Gastroesophageal sphincter (tissue), 4 donors: ENCODE measurements at regions not wholly inside any gene's neighbourhood (a gene's known extent, or its start where the extent isn't known, plus 50 kb on each side); places are given as distances from the start of the nearest gene placed in this dataset.
"Not testable (repeated sequence)": the region's sequence is repeated elsewhere in the genome, so short reads cannot be mapped to it uniquely, and the experiment has no call there.

Source experiments
- ATAC-seq: fragments of 150-250 bp; one replicate; pipeline ENCODE4 v1.9.1; 2016; ENCODE audit warnings: mild to moderate bottlenecking, moderate library complexity
- H3K27ac ChIP-seq, 4 donors: fragments of 200-600 bp; sonication (generic) in 3 of 4; 1 replicate in 3 of 4; 2 replicates in 1 of 4; pipeline ENCODE4 v1.5.1; 2016 to 2019
- H3K27me3 ChIP-seq: fragments of 200-600 bp; sonication (generic); one replicate; pipeline ENCODE4 v1.5.1; 2019
- H3K36me3 ChIP-seq, 2 donors: fragments of 200-600 bp; sonication (generic); one replicate each; pipeline ENCODE4 v1.5.1; 2019; ENCODE audit warnings: control low read depth in 1 of 2
- H3K4me1 ChIP-seq, 3 donors: fragments of 200-600 bp; sonication (generic); 1 replicate in 2 of 3; 2 replicates in 1 of 3; pipeline ENCODE4 v1.5.1; 2016 to 2019; ENCODE audit warnings: control low read depth in 2 of 3
- H3K4me3 ChIP-seq, 2 donors: fragments of 200-600 bp; sonication (generic); one replicate each; pipeline ENCODE4 v1.5.1; 2019; ENCODE audit warnings: mild to moderate bottlenecking in 1 of 2, moderate library complexity in 1 of 2
- H3K9me3 ChIP-seq, 3 donors: fragments of 200-600 bp; sonication (generic); one replicate each; pipeline ENCODE4 v1.5.1; 2017 to 2019; ENCODE audit warnings: control low read depth in 2 of 3
- EP300 ChIP-seq: sonication (generic); formaldehyde crosslinking; IDR thresholded peaks from one replicate; pipeline ENCODE4 v1.6.1; 2017; ENCODE audit warnings: antibody characterized with exemption, mild to moderate bottlenecking
- POLR2A ChIP-seq, 2 donors: fragments of 450-650 bp; IDR thresholded peaks; one replicate each; pipeline ENCODE4 v1.6.1; 2017; ENCODE audit warnings: antibody characterized with exemption in 2 of 2, mild to moderate bottlenecking in 2 of 2, moderate library complexity in 1 of 2
- POLR2AphosphoS5 ChIP-seq: sonication (generic); formaldehyde crosslinking; IDR thresholded peaks from one replicate; pipeline ENCODE4 v1.6.1; 2017; ENCODE audit warnings: antibody characterized with exemption
- WGBS, 2 donors: methylation state at CpG; one replicate each; pipeline ENCODE4 v1.1.5; 2018; ENCODE audit warnings: low coverage in 1 of 2; 5-methylcytosine and 5-hydroxymethylcytosine counted together
- TF ChIP-seq, protein P1 (sequence below), 4 experiments: fragments of 200-600 bp in 2 of 4; fragments of 450-650 bp in 2 of 4; sonication (generic) in 1 of 4; IDR thresholded peaks; one replicate each; pipeline ENCODE4 v1.5.1; 2017 to 2019; ENCODE audit warnings: antibody characterized with exemption in 4 of 4, mild to moderate bottlenecking in 2 of 4, moderate library complexity in 2 of 4

DNA sequence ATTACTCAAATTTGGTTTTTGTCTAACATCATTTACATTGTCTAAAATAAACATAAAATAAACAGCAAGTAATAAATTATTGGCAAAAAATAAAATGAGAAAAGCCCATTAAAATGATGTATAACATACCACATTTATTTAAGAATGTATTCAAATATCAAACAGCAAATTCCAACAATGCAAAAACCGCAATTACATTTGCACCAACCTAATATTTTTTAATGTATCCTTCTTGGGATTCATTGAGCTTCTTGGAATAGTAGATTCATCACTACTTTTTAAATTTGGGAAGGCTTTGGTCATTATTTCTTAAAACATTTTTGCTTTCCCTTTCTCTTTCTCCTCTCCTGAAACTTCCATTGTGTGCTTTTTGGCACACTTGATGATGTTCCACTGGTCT lies 400.2 kb downstream of the MAGEE1 start:
- TF ChIP-seq, protein P1, sequence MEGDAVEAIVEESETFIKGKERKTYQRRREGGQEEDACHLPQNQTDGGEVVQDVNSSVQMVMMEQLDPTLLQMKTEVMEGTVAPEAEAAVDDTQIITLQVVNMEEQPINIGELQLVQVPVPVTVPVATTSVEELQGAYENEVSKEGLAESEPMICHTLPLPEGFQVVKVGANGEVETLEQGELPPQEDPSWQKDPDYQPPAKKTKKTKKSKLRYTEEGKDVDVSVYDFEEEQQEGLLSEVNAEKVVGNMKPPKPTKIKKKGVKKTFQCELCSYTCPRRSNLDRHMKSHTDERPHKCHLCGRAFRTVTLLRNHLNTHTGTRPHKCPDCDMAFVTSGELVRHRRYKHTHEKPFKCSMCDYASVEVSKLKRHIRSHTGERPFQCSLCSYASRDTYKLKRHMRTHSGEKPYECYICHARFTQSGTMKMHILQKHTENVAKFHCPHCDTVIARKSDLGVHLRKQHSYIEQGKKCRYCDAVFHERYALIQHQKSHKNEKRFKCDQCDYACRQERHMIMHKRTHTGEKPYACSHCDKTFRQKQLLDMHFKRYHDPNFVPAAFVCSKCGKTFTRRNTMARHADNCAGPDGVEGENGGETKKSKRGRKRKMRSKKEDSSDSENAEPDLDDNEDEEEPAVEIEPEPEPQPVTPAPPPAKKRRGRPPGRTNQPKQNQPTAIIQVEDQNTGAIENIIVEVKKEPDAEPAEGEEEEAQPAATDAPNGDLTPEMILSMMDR (IDR thresholded peaks at IDR 0.05) = no peak
- TF ChIP-seq POLR2A (IDR thresholded peaks at IDR 0.05) = no peak
- no peak for TF ChIP-seq POLR2AphosphoS5
- no peak for TF ChIP-seq EP300
- WGBS, 2 donors = 43 to 77% methylated on average over 1 of the region's 1 CpG
- ATAC-seq = no peak
- Histone ChIP-seq H3K36me3 (no peaks in the 10 kb centered on the region), H3K9me3 (no peaks in the 10 kb centered on the region), H3K4me3 (no peak overlapping the region), H3K27ac (no peak overlapping the region), H3K4me1 (no peaks in the 10 kb centered on the region), H3K27me3 (no peaks in the 10 kb centered on the region)

DNA sequence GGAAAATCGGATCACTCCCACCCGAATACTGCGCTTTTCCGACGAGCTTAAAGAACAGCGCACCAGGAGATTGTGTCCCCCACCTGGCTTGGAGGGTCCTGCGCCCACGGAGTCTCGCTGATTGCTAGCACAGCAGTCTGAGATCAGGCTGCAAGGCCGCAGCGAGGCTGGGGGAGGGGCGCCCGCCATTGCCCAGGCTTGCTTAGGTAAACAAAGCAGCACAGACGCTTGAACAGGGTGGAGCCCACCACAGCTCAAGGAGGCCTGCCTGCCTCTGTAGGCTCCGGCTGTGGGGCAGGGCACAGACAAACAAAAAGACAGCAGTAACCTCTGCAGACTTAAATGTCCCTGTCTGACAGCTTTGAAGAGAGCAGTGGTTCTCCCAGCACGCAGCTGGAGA lies 413.4 kb downstream of the MAGEE1 start:
- H3K4me3 ChIP-seq, H3K27ac ChIP-seq, H3K9me3 ChIP-seq, ATAC-seq, H3K36me3 ChIP-seq, H3K27me3 ChIP-seq, H3K4me1 ChIP-seq: not testable (repeated sequence)
- 80% methylated on average over 1 of the region's 16 CpGs; no CpG with 5 or more reads in 1 of the 2 donors for WGBS, 2 donors

DNA sequence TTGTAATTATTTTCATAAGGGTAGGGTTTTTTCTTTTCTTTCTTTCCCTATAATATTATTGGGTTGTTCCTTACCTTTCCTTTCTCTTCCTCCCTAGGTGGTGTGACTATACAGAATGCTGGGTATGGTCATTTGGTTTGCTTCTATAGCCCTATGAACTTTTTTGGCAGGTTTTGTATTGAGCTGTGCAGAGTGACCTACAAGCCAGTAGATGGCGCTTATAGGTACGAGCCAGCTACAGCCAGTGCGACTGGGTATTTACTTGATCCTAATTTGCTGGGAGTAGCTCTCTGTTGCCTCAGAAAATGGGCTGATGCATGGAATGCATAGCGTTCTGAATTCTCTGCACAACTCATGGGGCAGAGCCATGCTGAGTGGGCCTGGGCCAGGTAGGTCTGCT lies 423.3 kb downstream of the MAGEE1 start:
- Histone ChIP-seq H3K27me3 (no peaks in the 10 kb centered on the region), H3K4me3 (no peak overlapping the region), H3K4me1 (no peaks in the 10 kb centered on the region), H3K36me3 (no peaks in the 10 kb centered on the region), H3K27ac (no peak overlapping the region), H3K9me3 (peaks cover 0 to 8% (median 0%) of the 10 kb centered on the region in 3 donors)
- WGBS, 2 donors = no CpG with 5 or more reads among the region's 4 CpGs
- TF ChIP-seq, protein P1 (IDR thresholded peaks at IDR 0.05) = no peak
- no peak for TF ChIP-seq POLR2AphosphoS5
- TF ChIP-seq EP300 = no peak
- TF ChIP-seq POLR2A (IDR thresholded peaks at IDR 0.05) = no peak
- ATAC-seq = no peak

DNA sequence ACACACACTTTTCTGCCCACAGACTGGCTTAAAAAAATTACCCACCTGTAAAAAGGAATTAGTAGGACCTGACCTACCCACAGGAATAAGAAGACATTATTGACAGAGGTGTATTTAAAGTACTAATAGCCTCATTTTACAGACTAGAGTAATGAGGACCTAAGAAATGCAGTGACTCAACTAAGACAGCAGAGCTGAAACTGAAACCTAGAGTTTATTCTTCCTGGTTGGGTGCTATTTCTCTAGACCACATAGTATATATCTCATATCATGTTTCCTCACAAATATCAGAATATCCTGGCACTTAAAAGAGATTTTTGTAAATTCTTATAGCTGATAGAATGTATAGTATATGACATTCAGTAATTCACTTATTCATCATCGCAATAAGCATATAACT lies 435.0 kb downstream of the MAGEE1 start:
- H3K4me1 ChIP-seq = no peaks in the 10 kb centered on the region
- H3K36me3 ChIP-seq = no peaks in the 10 kb centered on the region
- no peak for ATAC-seq
- no peak overlapping the region for H3K27ac ChIP-seq
- TF ChIP-seq EP300 (no peak), POLR2AphosphoS5 (no peak), POLR2A (IDR thresholded peaks at IDR 0.05) (no peak)
- TF ChIP-seq, protein P1 (IDR thresholded peaks at IDR 0.05) = no peak
- H3K27me3 ChIP-seq = no peaks in the 10 kb centered on the region
- no peak overlapping the region for H3K4me3 ChIP-seq
- H3K9me3 ChIP-seq = no peaks in the 10 kb centered on the region
- 54 to 100% methylated on average over 1 of the region's 1 CpG for WGBS, 2 donors

DNA sequence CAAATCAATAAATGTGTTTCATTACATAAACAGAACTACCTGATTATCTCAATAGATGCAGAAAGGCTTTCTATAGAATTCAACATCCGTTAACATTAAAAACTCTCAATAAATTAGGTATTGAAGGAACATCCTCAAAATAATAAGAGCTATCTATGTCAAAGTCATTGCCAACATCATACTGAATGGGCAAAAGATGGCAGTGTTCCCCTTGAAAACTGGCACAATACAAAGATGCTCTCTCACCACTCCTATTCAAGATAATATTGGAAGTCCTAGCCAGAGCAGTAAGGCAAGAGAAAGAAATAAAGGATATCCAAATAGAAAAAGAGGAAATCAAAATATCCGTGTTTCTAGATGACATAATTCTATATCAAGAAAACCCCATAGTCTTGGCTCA lies 466.4 kb downstream of the MAGEE1 start:
- 69 to 83% methylated on average over 1 to 2 of the region's 2 CpGs for WGBS, 2 donors
- Histone ChIP-seq H3K9me3 (no peaks in the 10 kb centered on the region), H3K27ac (no peak overlapping the region), H3K4me3 (no peak overlapping the region), H3K27me3 (no peaks in the 10 kb centered on the region), H3K4me1 (no peaks in the 10 kb centered on the region), H3K36me3 (no peaks in the 10 kb centered on the region)
- no peak for TF ChIP-seq POLR2A (IDR thresholded peaks at IDR 0.05)
- no peak for TF ChIP-seq POLR2AphosphoS5
- no peak for TF ChIP-seq EP300
- TF ChIP-seq, protein P1 (IDR thresholded peaks at IDR 0.05) = no peak
- no peak for ATAC-seq
